Effector memory CD4-positive, alpha-beta T cell (primary cell): ENCODE measurements at regions not wholly inside any gene's neighbourhood (a gene's known extent, or its start where the extent isn't known, plus 50 kb on each side); places are given as distances from the start of the nearest gene placed in this dataset.
A peak's percentile ranks its signal among the peaks of the same experiment; 100 is the strongest.

Source experiments
- DNase-seq, 3 donors: peaks; one replicate each; pipeline ENCODE4 v3.0.0-alpha.2; 2020
- H3K27ac ChIP-seq: 2 replicates; pipeline ENCODE4 v1.7.0; 2013; ENCODE audit warnings: mild to moderate bottlenecking, low read length, moderate library complexity; ENCODE audit not compliant: insufficient read depth, poor library complexity, severe bottlenecking
- H3K27me3 ChIP-seq: replicated peaks from 2 replicates; pipeline ENCODE4 v1.7.0; 2013; ENCODE audit warnings: mild to moderate bottlenecking, low read length; ENCODE audit not compliant: insufficient read depth, control insufficient read depth, poor library complexity, severe bottlenecking
- H3K36me3 ChIP-seq: 2 replicates; pipeline ENCODE4 v1.7.0; 2013; ENCODE audit warnings: mild to moderate bottlenecking, low read length, moderate library complexity; ENCODE audit not compliant: control insufficient read depth, insufficient read depth
- H3K4me1 ChIP-seq: 2 replicates; pipeline ENCODE4 v1.7.0; 2013; ENCODE audit warnings: low read length, mild to moderate bottlenecking; ENCODE audit not compliant: control insufficient read depth, insufficient read depth, poor library complexity, severe bottlenecking
- H3K4me3 ChIP-seq: 2 replicates; pipeline ENCODE4 v1.7.0; 2013; ENCODE audit warnings: low read length, low read depth, mild to moderate bottlenecking; ENCODE audit not compliant: insufficient read depth, poor library complexity, severe bottlenecking
- H3K9me3 ChIP-seq: 2 replicates; pipeline ENCODE4 v1.7.0; 2013; ENCODE audit warnings: mild to moderate bottlenecking, low read length, moderate library complexity; ENCODE audit not compliant: control insufficient read depth

DNA sequence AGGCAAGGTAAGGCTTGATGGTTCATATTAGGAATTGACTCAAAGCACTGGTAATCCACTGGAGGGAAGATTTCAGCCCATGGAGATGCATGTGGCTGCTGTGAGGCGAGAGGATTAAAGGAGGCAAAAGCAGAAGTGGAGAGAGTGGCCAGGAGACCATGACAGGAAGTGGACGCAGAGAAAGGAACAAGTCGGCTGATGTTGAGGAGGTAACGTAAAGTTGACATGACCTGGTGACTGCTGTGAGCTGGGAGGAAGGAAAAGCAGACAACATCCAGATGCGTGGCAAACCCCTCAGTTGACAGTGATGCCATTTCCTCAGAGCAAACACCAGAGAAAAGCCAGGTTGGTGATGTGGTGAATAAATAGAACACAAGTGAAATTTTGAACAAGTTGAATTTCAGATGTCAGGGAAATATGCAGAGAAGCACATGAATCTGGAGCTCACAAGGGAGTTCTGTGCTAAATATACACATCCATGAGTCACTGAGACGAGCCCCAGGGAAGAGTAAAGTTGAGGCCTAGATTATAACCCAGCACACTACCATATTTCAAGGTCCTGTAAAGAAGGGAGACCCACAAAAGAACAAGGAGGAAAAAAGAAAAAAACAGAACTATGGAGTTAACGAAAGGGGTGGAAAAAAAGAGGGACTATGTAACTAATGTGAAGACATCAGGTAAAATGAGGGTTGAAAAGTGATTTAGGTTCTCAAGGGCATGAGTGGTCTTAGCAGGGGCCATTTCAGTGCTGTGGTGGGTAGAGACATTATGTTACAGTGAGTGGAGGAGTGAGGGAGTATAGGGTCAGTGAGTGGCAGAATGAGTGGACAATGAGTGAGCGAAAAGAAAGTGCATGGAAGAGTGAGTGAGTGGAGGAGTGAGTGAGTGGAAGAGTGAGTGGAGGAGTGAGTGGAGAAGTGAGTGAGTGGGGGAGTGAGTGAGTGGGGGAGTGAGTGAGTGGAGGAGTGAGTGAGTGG, 61.6 kb upstream of the GZMB start:
- no peak overlapping the region for H3K4me3 ChIP-seq
- no peaks in the 10 kb centered on the region for H3K27me3 ChIP-seq
- no peak for DNase-seq
- no peaks in the 10 kb centered on the region for H3K36me3 ChIP-seq
- peaks cover 24% of the 10 kb centered on the region for H3K4me1 ChIP-seq
- no peak overlapping the region for H3K27ac ChIP-seq
- H3K9me3 ChIP-seq, result no peaks in the 10 kb centered on the region

DNA sequence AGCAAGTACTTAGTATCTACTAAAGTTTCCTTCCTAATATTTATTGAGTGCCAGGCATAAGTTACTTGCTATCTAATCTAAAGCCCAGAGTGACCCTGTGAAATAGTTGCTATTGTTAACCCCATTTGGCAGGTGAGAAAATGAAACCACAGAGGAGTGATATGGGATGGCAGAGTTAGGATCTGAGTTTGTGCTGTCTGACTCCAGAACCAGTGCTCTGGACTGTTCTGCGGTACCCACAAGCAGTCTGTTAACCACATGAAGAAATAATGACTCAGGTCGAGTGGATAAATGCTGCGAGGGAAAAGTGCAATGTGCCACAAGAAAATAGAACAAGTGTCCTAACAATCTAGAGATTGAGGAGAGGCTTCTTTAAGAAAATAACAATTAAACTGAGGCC, 60.7 kb upstream of the GZMB start:
- Histone ChIP-seq H3K36me3 (no peaks in the 10 kb centered on the region), H3K9me3 (no peaks in the 10 kb centered on the region), H3K27ac (no peak overlapping the region), H3K4me1 (peaks cover 24% of the 10 kb centered on the region), H3K27me3 (no peaks in the 10 kb centered on the region), H3K4me3 (no peak overlapping the region)
- DNase-seq, result no peak

DNA sequence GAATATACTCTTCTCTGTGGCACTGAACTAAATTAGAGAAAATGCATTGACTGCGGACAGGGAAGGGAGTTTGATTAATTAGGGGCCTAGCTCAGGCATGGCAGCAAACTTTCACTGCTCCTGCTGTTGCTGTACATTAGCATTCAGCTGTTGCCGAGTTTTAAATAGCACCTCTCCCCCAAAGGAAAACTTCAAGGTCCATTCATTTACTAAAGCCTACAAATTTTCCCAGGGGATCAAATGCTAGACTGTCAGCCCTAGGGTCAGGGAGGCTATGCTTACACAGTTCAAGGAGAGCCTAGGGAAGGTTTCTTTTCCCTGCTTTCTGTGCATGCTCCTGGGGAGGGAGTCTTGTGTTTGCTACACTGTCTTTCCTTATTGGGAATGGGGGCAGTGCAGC, 60.0 kb upstream of the GZMB start:
- Histone ChIP-seq H3K27ac (no peak overlapping the region), H3K4me1 (peaks cover 24% of the 10 kb centered on the region), H3K4me3 (no peak overlapping the region), H3K36me3 (no peaks in the 10 kb centered on the region), H3K27me3 (no peaks in the 10 kb centered on the region), H3K9me3 (no peaks in the 10 kb centered on the region)
- DNase-seq, result no peak

DNA sequence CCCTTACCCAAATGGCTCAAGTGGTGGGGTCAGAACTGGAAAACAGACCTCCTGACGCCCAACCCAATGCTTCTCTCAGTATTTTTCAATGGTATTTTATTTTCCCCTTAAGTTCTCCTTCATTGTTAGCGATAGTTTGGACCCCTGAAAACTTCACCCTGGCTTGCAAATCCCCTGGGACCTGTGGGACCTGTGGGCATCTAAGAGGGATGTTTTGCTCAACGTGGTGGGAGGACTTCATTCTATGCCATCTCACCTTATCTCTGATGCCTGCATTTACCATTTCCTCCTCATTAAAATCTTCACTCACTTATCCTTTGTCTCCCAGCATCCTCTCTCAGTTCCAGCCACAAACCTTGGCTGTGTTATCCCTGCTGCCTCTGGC, 59.4 kb upstream of the GZMB start:
- no peaks in the 10 kb centered on the region for H3K27me3 ChIP-seq
- no peak overlapping the region for H3K27ac ChIP-seq
- no peaks in the 10 kb centered on the region for H3K36me3 ChIP-seq
- H3K4me1 ChIP-seq, result peaks cover 24% of the 10 kb centered on the region
- DNase-seq, result no peak
- H3K9me3 ChIP-seq, result no peaks in the 10 kb centered on the region
- H3K4me3 ChIP-seq, result no peak overlapping the region

DNA sequence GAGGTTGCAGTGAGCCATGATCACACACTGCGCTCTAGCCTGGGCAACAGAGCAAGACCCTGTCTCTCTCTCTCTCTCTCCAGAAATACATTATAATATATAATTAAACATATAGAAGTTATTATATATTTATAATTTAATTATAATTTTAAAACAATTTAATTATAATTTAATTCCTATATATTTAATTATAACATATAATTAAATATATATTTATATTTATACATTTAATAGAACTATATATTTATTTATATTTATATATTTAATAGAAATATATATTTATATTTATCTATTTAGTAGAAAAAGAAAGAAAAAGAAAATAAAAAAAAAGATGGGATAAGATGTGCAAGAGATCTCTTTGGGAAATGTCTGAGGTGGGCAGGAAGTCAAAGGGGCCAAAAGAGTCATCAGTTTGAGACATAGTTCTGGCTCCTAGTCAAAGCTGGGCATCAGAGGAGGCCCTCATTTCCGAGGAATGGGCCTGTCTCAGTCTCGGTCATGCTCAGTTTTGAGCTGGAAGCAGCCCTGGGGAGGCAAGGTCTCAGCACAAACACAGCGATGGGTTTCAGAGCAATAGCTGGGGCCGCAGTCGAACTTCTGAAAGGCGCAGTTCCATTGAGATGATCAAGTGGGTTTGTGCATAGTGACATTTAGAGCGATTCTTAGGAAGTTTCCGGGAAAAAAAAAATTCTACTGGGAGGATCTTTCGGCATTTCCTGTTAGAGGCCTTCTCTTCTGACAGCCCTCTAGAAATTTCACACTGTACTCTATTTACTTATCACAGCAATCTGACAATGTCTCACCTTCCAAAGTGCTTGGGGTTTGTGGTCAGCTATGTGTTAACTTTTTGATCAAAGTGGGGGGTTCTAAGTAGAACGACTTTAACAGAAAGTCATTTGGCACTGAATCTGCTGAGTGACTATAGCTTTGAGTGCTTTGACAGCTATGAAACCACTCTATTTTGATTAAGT, 58.7 kb upstream of the GZMB start:
- no peak overlapping the region for H3K4me3 ChIP-seq
- H3K36me3 ChIP-seq, result no peaks in the 10 kb centered on the region
- H3K27me3 ChIP-seq, result no peaks in the 10 kb centered on the region
- H3K4me1 ChIP-seq, result peaks cover 24% of the 10 kb centered on the region
- peak; percentile 22 to 39 (median 36) for DNase-seq
- no peak overlapping the region for H3K27ac ChIP-seq
- no peaks in the 10 kb centered on the region for H3K9me3 ChIP-seq

DNA sequence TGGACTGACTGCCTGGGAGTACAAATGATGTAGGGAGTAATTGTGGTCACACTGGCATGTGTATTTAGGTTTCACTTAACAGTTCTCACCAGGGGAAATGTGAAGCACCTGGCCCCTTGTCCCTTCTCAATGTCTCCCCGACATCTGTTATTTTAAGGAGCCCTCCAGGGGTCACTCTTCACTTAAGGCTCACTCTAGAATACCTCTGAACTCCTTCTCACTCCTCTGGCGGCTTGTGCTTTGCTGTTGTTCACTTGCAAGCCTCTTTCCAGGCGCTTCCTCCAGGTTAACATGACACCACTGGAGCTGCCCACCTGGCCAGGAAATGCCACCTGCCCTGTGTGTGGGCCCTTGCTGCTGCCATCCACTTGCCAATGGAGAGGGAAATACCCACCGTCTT, 56.5 kb upstream of the GZMB start:
- Histone ChIP-seq H3K27ac (no peak overlapping the region), H3K27me3 (no peaks in the 10 kb centered on the region), H3K4me3 (no peak overlapping the region), H3K4me1 (peaks cover 20% of the 10 kb centered on the region), H3K36me3 (no peaks in the 10 kb centered on the region), H3K9me3 (no peaks in the 10 kb centered on the region)
- no peak for DNase-seq

DNA sequence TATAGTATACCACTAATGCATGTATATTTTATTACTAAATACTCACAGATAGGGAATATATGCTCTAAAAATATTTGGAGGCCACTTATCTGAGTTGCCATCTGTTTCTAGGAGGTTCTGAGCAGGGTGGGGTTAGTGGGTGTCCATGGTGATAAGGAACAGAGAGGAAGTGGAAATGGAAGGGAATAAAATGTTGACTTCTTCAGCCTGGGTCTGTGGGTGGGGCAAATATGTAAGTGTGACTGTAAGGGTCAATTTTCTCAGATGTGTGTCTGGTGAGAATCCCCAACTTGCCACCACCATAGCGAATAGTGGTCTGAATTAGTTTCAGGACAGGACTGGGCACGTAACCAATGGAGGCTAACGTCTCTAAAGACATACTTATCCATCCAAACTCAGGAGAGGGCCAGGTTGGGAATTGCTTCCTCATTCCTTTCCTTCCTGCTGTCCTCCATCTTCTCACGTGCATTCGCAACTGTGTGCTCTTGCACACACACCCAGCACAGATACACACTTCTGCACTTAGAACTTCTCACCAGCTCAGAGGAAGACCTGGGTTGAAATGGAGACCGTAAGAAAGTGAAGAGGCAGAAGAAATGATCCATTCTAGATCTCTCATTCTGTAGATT, 54.2 kb upstream of the GZMB start:
- DNase-seq, result no peak
- H3K4me1 ChIP-seq, result peaks cover under 1% of the 10 kb centered on the region
- no peaks in the 10 kb centered on the region for H3K36me3 ChIP-seq
- no peaks in the 10 kb centered on the region for H3K9me3 ChIP-seq
- H3K27me3 ChIP-seq, result no peaks in the 10 kb centered on the region
- H3K4me3 ChIP-seq, result no peak overlapping the region
- H3K27ac ChIP-seq, result no peak overlapping the region
